Natural killer cell treated with Interleukin-12 subunit alpha and Interleukin-12 subunit beta and Interleukin-15 and Interleukin-18, amount 100 ng/mL, for 72 hours (primary cell): ENCODE measurements at regions not wholly inside any gene's neighbourhood (a gene's known extent, or its start where the extent isn't known, plus 50 kb on each side); places are given as distances from the start of the nearest gene placed in this dataset.

Experiments used
- ATAC-seq, 2 donors: fragments of 150-1000 bp; cut with Tn5 transposase in 1 of 2; sonication (Bioruptor Pico), chemical (Tn5 transposase) in 1 of 2; 2 replicates each; pipeline ENCODE4 v1.10.0; 2021
- DNase-seq: peaks from one replicate; pipeline ENCODE4 v3.0.0; 2022; ENCODE audit warnings: low spot score
- H3K27ac Mint-ChIP-seq, 2 donors: 1 replicate in 1 of 2; 2 replicates in 1 of 2; pipeline ENCODE4 v1.8.0; 2022; ENCODE audit warnings: mixed read lengths in 2 of 2, mild to moderate bottlenecking in 1 of 2, moderate library complexity in 1 of 2
- H3K27me3 Mint-ChIP-seq, 2 donors: 1 replicate in 1 of 2; 2 replicates in 1 of 2; pipeline ENCODE4 v1.8.0; 2022; ENCODE audit warnings: mixed read lengths in 2 of 2
- H3K36me3 Mint-ChIP-seq: one replicate; pipeline ENCODE4 v1.8.0; 2022; ENCODE audit warnings: mixed read lengths
- H3K4me1 Mint-ChIP-seq, 2 donors: 1 replicate in 1 of 2; 2 replicates in 1 of 2; pipeline ENCODE4 v1.8.0; 2022; ENCODE audit warnings: low read depth in 2 of 2, mixed read lengths in 2 of 2, mild to moderate bottlenecking in 1 of 2
- H3K4me3 Mint-ChIP-seq: one replicate; pipeline ENCODE4 v1.8.0; 2022; ENCODE audit warnings: mixed read lengths
- H3K9me3 Mint-ChIP-seq: 2 replicates; pipeline ENCODE4 v1.8.0; 2022; ENCODE audit warnings: mixed read lengths

DNA sequence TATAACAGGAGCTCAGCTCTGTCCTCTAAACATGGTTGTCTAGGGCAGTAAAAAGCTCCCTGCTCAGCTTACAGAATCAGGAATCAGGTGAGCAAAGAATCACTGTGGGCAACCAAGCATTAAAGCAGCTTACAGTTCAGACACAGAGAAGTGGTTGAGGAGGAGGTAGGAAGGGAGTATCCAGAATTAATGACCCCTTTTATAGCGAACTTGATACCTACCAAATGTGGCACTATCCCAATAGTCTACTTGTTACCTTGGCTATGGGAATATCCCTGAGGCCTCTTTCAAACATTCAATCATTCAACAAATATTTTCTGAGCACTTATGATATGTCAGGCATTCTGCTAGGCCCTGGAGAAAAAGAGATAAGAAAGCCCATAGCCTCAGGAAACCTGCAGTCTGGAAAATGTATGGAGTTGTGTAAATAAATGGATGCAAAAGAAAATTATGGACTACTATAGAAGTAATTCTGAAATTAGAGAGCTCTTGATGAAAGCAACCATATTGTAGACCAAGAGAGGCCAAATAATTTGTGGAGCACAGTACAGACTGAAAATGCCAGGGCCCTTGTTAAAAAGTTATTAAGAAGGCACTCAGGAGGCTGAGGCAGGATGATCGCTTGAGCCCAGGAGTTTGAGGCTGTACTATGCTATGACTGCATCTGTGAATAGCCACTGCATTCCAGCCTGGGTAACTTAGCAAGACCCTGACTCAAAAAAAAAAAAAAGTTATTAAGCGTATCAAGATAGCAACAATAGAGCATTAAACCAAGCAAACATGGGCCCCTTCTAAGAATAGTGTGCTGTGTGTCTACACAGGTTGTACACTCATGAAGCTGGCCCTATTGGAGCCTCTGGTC lies 134.0 kb upstream of the CPSF6 start:
- Mint-ChIP-seq H3K36me3 (no peaks in the 10 kb centered on the region), H3K4me1 (no peaks in the 10 kb centered on the region), H3K4me3 (no peak overlapping the region), H3K27ac (no peak overlapping the region), H3K9me3 (no peaks in the 10 kb centered on the region), H3K27me3 (peaks cover 8 to 11% of the 10 kb centered on the region in 2 donors)
- ATAC-seq (no peak), DNase-seq (no peak)

DNA sequence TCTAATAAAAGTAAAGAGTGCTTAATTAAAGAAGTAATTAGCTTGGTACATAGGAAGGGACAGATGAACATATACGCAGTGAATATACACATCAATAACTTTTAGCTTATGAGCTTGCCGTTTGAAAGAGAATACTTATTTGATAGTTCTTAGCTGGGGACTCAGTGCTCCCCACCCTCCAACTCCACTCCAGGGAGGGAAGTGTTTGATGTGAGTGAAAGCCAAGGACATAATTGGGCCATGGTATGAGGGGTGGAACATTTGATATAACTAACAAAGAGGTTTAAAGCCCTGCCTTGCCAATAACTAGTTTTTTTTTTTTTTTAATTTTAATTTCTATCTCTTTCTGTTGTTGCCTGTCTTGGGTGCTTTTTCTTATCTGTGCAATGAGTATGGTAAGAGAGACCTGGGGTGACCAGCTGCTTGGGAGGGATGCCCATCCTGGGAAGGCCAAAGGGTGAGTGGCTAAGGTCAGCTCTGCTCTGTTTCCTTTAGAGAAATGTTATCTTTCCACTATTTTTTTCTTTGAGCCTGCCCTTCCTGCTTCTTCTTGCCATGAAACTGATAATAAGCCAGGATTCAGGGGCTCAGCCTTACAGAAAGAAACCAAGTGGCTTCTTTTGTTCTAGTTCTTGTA lies 132.8 kb upstream of the CPSF6 start:
- Mint-ChIP-seq H3K4me3 (no peak overlapping the region), H3K9me3 (no peaks in the 10 kb centered on the region), H3K27me3 (peaks cover 11 to 12% of the 10 kb centered on the region in 2 donors), H3K4me1 (no peaks in the 10 kb centered on the region), H3K36me3 (no peaks in the 10 kb centered on the region), H3K27ac (no peak overlapping the region)
- no peak for ATAC-seq
- no peak for DNase-seq

DNA sequence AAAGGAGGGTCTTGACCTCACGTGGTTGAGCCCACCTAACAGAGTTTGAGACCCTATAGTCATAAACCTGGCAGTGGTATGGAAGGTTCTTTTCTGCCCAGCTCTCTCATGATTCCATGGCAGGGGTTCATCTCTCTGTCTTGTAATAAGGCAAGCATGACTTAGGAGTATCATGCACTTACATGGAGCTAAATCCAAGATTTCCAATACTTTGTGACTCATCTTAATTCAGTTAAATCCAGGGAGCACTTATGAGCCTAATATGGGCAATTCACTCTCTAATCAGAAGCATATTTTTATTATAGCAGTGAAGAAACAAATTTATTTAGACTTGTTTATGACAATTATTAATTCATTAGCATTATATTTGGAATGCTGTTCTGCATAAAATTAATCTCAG lies 131.8 kb upstream of the CPSF6 start:
- DNase-seq (no peak), ATAC-seq (no peak)
- Mint-ChIP-seq H3K4me1 (no peaks in the 10 kb centered on the region), H3K36me3 (no peaks in the 10 kb centered on the region), H3K27ac (no peak overlapping the region), H3K27me3 (peaks cover 11 to 12% of the 10 kb centered on the region in 2 donors), H3K9me3 (no peaks in the 10 kb centered on the region), H3K4me3 (no peak overlapping the region)

DNA sequence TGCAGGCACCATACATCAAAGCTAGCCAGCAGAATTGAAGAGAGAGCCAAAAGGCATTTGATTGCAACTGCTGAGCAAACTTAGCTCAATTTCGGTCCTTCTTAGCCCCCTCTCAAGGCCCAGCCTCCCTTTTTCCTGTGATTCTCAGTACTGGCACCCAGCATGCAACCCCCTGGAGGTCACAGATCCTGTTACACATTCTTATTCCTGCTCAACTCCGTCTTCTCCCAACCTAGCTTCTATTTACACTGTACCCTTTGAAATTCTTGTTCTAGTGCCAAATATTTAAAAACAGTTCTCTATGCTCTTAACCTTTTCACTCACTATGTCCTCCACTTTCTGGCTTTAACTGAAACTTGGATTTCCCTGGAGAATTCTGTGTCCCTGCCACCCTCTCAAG lies 131.3 kb upstream of the CPSF6 start:
- Mint-ChIP-seq H3K36me3 (no peaks in the 10 kb centered on the region), H3K27me3 (peaks cover 11 to 12% of the 10 kb centered on the region in 2 donors), H3K9me3 (no peaks in the 10 kb centered on the region), H3K27ac (no peak overlapping the region), H3K4me3 (no peak overlapping the region), H3K4me1 (no peaks in the 10 kb centered on the region)
- ATAC-seq (no peak), DNase-seq (no peak)

DNA sequence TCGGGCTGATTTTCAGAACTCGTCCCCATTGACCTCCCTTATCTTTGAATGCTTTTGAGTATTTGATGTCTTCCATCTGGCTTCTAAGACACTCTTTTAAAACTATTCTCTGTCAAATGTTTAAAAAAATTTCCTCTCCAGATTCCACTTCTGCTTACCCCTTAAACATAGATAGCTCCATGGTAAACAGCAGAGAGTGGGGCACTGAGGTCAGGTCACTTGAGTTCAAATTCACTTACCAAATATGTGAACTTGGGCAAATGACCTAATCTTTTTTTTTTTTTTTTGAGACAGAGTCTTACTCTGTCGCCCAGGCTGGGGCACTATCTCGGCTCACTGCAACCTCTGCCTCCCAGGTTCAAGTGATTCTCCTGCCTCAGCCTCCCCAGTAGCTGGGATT lies 126.8 kb upstream of the CPSF6 start:
- no peaks in the 10 kb centered on the region for H3K4me1 Mint-ChIP-seq
- no peak overlapping the region for H3K4me3 Mint-ChIP-seq
- no peak overlapping the region for H3K27ac Mint-ChIP-seq
- H3K36me3 Mint-ChIP-seq, result no peaks in the 10 kb centered on the region
- ATAC-seq (no peak), DNase-seq (no peak)
- peaks cover 12 to 13% of the 10 kb centered on the region in 2 donors for H3K27me3 Mint-ChIP-seq
- no peaks in the 10 kb centered on the region for H3K9me3 Mint-ChIP-seq

DNA sequence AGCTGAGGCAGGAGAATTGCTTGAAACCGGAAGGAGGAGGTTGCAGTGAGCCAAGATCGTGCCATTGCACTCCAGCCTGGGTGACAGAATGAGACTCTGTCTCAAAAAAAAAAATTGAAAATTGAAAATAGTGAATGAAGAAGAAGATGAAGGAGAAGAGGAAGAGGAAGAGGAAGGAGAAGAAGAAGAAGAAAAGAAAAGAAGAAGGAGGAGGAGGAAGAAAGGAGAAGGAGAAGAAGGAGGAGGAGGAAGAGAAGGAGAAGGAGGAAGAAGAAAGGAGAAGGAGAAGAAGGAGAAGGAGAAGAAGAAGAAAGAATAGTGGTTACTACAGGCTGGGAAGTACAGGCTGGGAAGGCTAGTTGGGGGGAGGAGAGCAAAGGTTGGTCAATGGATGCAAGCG lies 124.3 kb upstream of the CPSF6 start:
- no peak for DNase-seq
- peaks cover 2 to 6% of the 10 kb centered on the region in 2 donors for H3K27me3 Mint-ChIP-seq
- no peaks in the 10 kb centered on the region for H3K9me3 Mint-ChIP-seq
- H3K36me3 Mint-ChIP-seq, result no peaks in the 10 kb centered on the region
- no peaks in the 10 kb centered on the region for H3K4me1 Mint-ChIP-seq
- H3K27ac Mint-ChIP-seq, result no peak overlapping the region
- ATAC-seq, result no peak
- no peak overlapping the region for H3K4me3 Mint-ChIP-seq

DNA sequence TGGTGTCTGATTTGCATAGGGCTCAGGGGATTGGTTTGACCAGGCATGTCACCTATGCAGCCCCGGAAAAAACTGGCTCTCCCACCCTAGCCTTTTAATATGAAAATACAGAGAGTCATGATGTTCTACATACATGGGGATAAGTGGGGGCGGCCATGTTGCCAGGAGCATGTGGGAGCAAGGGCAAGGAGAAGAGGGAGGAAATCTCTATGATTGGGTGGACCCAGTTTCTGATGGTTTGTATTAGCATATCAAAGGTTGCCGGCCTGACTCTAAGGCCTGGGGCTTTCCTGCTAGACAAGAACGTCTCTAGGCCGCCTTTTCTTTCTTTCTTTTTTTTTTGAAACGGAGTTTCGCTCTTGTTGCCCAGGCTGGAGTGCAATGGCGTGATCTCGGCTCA lies 123.4 kb upstream of the CPSF6 start:
- H3K27me3 Mint-ChIP-seq, result peaks cover 0 to 2% of the 10 kb centered on the region in 2 donors
- no peak for DNase-seq
- H3K4me1 Mint-ChIP-seq, result no peaks in the 10 kb centered on the region
- H3K36me3 Mint-ChIP-seq, result no peaks in the 10 kb centered on the region
- H3K4me3 Mint-ChIP-seq, result no peak overlapping the region
- no peak for ATAC-seq
- no peak overlapping the region for H3K27ac Mint-ChIP-seq
- no peaks in the 10 kb centered on the region for H3K9me3 Mint-ChIP-seq

DNA sequence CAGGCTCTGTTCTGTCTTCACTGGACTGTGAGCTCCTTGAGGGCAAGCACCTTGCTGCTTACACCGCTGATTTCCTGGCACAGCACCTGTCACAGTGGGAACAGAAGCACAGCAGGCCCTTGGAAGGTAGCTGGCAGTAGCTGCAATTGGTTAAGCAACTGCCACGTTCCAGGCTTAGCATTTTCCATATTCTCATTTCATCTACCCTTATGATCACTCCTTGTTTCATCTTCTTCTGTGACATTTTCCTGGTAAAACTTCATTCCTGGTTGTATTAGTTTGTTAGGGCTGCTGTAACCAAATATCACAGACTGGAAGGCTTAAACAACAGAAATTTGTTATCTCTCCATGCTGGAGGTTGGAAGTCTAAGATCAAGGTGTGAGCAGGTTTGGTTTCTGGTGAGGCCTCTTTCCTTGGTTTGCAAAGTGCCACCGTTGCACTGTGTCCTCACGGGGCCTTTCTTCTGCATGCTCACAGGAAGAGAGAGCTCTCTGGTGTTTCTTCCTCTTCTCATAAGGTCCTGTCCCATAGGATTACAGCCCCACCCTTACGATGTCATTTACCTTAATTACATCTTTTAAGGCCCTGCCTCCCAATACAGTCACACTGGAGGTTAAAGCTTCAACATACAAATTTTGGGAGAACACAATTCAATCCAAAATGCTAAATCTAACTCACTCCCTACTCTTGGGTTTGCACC lies 121.7 kb upstream of the CPSF6 start:
- no peak for DNase-seq
- no peak overlapping the region for H3K27ac Mint-ChIP-seq
- no peaks in the 10 kb centered on the region for H3K36me3 Mint-ChIP-seq
- no peak overlapping the region for H3K4me3 Mint-ChIP-seq
- H3K9me3 Mint-ChIP-seq, result no peaks in the 10 kb centered on the region
- ATAC-seq, result no peak
- H3K4me1 Mint-ChIP-seq, result no peaks in the 10 kb centered on the region
- peaks cover 0 to 2% of the 10 kb centered on the region in 2 donors for H3K27me3 Mint-ChIP-seq

DNA sequence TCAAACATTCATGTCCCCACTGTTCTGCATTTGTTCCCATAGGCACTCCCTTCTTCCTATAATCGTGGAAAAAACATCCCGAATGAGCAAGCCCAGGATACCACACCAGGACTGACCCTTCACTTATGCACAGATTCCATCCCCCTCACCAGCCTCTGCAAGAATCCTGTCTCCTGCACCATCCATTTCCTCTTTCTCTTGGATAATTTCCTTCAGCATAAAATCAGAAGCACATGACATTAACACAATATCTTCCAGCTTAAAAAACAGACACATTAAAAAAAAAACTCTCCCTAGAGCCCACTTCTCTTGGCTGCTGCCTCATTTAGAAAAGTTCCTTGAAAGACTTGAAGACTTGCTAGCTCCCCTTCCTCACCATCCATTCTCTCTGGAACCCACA lies 120.9 kb upstream of the CPSF6 start:
- H3K27me3 Mint-ChIP-seq, result peaks cover 0 to 6% of the 10 kb centered on the region in 2 donors
- DNase-seq (no peak), ATAC-seq (no peak)
- H3K9me3 Mint-ChIP-seq, result no peaks in the 10 kb centered on the region
- H3K4me1 Mint-ChIP-seq, result no peaks in the 10 kb centered on the region
- no peaks in the 10 kb centered on the region for H3K36me3 Mint-ChIP-seq
- no peak overlapping the region for H3K27ac Mint-ChIP-seq
- H3K4me3 Mint-ChIP-seq, result no peak overlapping the region

DNA sequence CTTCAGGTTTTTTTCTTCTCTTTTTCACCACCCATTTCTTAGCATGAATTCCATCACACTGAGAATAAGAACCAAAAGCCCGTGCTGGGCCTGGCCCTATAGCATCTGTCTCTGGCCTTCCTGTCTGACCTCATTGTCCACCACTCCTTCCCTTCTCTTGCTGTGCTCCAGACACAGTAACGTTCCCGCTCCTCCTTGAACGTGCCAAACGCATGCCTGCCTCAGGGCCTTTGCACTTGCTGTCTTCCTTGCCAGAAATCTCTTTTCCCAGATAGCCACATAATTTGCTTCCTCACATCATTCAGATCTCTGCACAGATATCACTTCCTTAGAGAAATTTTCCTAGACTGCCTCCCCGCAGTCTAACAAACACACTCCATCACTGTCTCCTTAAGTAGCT lies 119.6 kb upstream of the CPSF6 start:
- Mint-ChIP-seq H3K27ac (no peak overlapping the region), H3K36me3 (no peaks in the 10 kb centered on the region), H3K4me3 (no peak overlapping the region), H3K27me3 (peaks cover 5% of the 10 kb centered on the region in 2 donors), H3K4me1 (no peaks in the 10 kb centered on the region), H3K9me3 (no peaks in the 10 kb centered on the region)
- DNase-seq (no peak), ATAC-seq (no peak)

DNA sequence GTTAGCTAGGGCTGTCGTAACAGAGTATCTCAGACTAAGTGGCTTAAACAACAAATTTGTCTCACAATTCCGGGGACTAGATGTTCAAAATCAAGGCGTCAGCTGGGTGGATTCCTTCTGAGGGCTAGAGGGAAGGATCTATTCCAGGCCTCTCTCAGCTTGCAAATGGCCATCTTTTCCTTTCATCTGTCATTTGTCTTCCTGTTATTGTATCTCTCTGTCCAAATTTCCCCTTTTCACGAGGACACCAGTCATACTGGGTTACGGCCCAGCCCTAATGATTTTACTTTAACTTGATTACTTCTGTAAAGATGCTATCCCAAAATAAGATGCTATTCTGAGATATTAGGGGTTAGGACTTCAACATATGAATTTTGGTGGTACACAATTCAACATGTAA lies 119.0 kb upstream of the CPSF6 start:
- Mint-ChIP-seq H3K27me3 (peaks cover 5 to 8% of the 10 kb centered on the region in 2 donors), H3K27ac (no peak overlapping the region), H3K4me3 (no peak overlapping the region), H3K9me3 (no peaks in the 10 kb centered on the region), H3K36me3 (no peaks in the 10 kb centered on the region), H3K4me1 (no peaks in the 10 kb centered on the region)
- ATAC-seq (no peak), DNase-seq (no peak)

DNA sequence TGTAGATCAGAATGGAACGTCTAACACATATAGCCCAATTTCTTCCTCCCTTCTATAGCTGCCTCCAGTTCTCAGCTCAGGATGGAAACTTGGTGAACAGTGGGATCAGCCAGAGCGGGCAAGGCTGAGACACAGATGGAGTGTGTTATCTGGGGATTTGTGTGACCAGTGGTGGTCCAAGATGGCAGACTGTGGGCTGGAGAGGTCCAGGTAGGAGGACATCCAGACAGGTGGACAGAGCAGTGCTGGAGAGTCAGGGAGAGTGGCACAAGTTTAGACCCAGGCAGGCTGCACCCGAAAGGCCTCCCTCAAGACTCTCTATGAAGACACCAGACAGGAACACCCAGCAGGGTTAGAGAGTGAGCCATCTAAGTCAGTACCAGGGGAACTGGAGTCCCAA lies 116.1 kb upstream of the CPSF6 start:
- H3K9me3 Mint-ChIP-seq, result no peaks in the 10 kb centered on the region
- H3K27me3 Mint-ChIP-seq, result peaks cover 5 to 9% of the 10 kb centered on the region in 2 donors
- H3K4me1 Mint-ChIP-seq, result no peaks in the 10 kb centered on the region
- no peak for DNase-seq
- H3K27ac Mint-ChIP-seq, result no peak overlapping the region
- ATAC-seq, result peak in 1 of 2 donors; percentile 43
- no peak overlapping the region for H3K4me3 Mint-ChIP-seq
- no peaks in the 10 kb centered on the region for H3K36me3 Mint-ChIP-seq

DNA sequence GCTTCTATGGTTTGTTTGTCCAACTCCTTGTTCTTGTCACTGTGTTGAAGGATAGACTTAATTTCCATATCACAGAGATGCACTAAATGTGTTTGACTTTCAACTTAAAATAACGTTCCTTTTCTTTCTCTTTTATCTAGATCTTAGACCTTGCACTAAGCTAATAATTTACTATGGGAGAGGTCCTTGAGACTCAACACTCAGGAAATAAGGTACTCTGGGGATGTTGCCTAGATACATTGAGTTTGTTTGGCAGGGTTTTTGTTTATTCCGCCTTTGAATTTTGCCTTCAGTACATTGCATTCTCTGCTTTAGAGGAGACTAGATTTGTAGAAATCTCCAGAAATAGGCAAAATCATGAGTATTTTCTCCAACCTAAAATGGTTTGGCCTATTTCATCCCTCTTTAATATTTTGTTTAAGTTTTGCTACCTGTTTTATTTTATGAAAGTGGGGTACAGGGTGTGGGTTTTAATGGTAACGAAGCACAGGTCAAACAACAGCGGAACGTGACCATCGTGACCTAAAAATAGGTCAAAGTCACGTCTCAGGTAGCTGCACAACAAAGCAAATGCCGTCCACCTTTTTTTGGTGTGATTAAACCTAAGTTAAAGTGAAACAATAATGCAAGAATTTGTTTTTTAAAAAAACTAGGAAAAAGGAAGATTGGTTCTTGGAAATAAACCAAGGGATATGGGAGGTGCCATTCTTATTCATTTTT lies 115.3 kb upstream of the CPSF6 start:
- H3K36me3 Mint-ChIP-seq, result no peaks in the 10 kb centered on the region
- H3K9me3 Mint-ChIP-seq, result no peaks in the 10 kb centered on the region
- no peak for DNase-seq
- ATAC-seq, result no peak
- no peak overlapping the region for H3K27ac Mint-ChIP-seq
- no peak overlapping the region for H3K4me3 Mint-ChIP-seq
- no peaks in the 10 kb centered on the region for H3K4me1 Mint-ChIP-seq
- peaks cover 5 to 9% of the 10 kb centered on the region in 2 donors for H3K27me3 Mint-ChIP-seq
